Astrocyte of the spinal cord (primary cell): ENCODE measurements at regions not wholly inside any gene's neighbourhood (a gene's known extent, or its start where the extent isn't known, plus 50 kb on each side); places are given as distances from the start of the nearest gene placed in this dataset.

ENCODE experiments used
- DNase-seq: peaks from one replicate; pipeline ENCODE4 v3.0.0; 2011; ENCODE audit warnings: low read depth, low spot score
- H3K4me3 ChIP-seq: 2 replicates; pipeline ENCODE4 v1.5.1; 2011; ENCODE audit warnings: low read depth, mild to moderate bottlenecking, low read length, moderate library complexity
- in situ Hi-C: cut with HindIII; loops from 2 replicates; pipeline ENCODE4 v1.10.0; 2017; ENCODE audit warnings: low sequenced_read_pairs
- TF ChIP-seq, protein P1 (sequence below): IDR thresholded peaks from 2 replicates; pipeline ENCODE4 v1.5.1; 2012; ENCODE audit warnings: low read depth, mild to moderate bottlenecking, low read length, inconsistent platforms

DNA sequence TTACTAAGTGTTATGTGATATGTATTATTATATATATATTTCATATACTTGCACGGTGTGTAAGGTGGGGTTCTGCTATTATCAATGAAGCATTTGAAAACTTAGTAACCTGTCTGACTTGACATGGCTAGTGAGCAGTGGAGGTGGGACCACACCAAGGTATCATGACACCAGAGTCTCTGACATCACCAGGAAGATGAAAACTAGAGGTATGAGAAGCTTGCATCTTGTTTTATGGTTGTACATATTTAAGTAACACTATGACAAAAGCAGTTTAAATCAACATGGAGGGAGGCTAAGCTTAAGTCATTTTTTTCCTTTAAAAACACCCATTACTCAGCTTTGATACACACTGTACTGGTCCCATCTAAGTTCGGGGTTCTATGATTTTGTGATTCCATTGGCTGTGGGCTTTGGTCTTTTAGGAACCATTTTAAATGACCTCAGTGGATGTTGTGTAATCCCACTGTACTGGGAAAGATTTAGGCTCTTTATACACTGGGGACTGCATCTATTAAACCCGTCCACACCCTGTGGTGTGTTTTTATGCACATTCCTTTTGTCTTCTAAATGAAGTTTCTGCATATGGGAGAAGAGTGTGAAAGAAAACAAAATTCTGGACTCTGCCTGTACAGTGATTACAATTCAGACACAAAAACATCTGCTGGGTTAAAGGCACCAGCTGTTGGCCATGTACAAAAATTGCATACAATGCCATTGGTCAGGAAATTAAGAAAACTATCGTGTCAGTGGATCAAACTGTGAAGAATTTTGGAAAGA lies 570.6 kb downstream of the SPRY1 start:
- no peak overlapping the region for H3K4me3 ChIP-seq
- TF ChIP-seq, protein P1, sequence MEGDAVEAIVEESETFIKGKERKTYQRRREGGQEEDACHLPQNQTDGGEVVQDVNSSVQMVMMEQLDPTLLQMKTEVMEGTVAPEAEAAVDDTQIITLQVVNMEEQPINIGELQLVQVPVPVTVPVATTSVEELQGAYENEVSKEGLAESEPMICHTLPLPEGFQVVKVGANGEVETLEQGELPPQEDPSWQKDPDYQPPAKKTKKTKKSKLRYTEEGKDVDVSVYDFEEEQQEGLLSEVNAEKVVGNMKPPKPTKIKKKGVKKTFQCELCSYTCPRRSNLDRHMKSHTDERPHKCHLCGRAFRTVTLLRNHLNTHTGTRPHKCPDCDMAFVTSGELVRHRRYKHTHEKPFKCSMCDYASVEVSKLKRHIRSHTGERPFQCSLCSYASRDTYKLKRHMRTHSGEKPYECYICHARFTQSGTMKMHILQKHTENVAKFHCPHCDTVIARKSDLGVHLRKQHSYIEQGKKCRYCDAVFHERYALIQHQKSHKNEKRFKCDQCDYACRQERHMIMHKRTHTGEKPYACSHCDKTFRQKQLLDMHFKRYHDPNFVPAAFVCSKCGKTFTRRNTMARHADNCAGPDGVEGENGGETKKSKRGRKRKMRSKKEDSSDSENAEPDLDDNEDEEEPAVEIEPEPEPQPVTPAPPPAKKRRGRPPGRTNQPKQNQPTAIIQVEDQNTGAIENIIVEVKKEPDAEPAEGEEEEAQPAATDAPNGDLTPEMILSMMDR: no peak
- in situ Hi-C loops: no loop called here
- DNase-seq: no peak

DNA sequence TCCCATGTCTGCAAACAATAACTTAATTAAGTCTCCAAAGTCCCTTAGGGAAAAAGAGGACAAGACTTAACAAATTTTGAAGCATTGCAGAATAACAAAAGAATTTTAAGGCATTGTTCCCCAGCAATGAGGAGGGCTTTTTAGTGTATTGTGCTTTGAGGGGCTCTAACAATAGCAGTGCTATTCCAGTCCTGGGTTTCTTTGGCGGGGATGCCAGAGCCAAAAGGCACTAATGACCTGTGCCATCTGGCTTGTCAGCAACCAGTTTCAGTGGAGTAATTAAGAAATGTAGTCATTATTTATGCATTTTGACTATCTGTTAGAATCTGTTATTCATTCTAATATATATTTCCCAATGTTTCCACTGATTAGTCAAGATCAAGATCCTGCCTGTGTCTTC lies 575.4 kb downstream of the SPRY1 start:
- in situ Hi-C loops: no loop called here
- DNase-seq: no peak
- TF ChIP-seq, protein P1: no peak
- no peak overlapping the region for H3K4me3 ChIP-seq

DNA sequence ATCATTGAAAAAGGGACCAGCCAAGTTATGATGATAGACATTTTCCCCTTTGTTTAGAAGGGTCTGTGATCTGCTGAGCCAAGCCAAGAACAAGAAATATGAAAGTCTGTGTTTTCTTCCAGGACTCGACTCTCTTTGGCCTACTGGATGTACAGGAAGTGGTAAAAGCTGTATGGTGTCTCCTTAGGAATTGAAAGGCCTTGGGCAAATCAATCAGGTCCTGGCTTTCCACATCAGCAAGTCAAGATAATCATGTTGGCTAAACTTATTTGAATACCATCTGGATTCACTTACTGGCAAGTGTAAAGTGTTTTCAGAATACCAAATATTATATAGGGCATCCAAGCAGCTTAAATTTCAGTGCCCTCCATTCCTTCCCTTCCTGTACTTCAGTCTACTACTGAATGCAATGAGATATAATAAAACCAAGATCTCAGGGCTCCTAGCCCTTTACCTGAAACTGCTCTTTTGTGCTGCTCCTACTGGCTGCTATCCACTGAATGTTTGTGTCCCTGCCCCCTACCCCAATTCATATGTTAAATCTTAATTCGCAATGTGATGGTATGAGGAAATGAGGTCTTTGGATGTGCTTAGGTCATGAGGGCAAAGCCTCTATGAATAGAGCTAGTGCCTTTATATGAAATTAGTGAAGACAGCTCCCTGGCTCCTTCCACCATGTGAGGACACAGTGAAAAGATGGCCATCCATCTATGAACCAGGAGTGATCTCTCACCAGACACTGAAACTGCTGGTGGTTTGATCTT lies 578.0 kb downstream of the SPRY1 start:
- DNase-seq: no peak
- H3K4me3 ChIP-seq: no peak overlapping the region
- in situ Hi-C loops: no loop called here
- TF ChIP-seq, protein P1: no peak

DNA sequence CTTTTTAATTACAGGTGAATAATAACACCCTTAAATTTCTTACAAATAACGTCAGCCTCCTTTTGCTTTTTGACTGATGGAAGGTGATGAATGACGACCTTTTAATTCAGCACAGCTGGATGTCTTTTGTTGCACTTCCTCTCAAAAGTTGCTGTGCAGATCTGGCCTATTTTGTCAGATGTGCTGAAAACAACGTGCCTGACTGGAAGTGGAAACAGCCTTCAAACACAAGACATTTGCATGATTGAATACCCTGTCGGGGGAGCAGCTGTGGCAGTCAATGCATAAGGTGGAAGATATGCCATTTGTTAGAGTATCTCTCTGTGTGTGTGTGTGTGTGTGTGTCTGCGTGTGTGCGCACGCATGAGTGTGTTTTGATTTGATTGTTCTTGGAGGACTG lies 579.7 kb downstream of the SPRY1 start:
- in situ Hi-C loops: no loop called here
- TF ChIP-seq, protein P1: no peak
- H3K4me3 ChIP-seq: no peak overlapping the region
- peak; percentile 32 for DNase-seq

DNA sequence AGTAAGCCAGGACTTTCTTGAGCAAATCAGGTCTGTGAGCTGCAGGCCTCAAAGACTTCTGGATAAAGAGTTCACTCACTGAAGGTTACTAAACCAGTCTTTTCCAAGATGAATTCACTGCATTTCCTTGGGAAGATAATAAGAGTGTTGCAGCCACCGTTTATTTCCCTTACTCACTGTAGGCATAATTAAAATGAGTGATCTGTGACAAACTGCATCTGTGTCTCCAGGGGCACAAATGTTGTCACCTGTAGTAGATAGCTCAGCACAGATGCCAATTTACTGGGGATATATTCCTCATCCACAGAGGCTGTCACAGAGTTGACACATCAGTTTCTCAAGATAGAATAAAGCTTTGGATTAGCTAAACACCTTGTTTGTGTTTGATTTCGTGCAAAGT lies 580.2 kb downstream of the SPRY1 start:
- TF ChIP-seq, protein P1: no peak
- in situ Hi-C loops: no loop called here
- no peak overlapping the region for H3K4me3 ChIP-seq
- no peak for DNase-seq

DNA sequence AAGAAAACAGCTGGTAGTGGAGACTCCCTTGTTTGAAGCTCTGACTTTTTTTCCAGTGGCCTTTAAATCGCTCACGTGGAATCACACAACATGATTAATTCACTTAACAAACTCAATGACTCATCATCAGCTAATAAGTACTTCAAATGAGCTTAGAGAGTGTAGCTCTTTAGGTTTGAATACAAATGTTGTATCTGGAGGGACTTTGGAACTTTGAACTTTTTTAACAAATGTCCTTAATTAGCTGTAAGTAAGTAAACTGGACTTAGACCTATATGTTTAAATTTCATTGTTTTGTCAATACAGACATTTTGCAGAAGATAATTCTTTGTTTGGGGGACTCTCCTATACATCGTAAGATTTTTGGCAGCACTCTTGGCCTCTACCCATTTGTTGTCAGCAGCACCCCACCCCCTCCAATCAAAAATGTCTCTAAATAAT lies 581.1 kb downstream of the SPRY1 start:
- DNase-seq: no peak
- in situ Hi-C loops: no loop called here
- no peak overlapping the region for H3K4me3 ChIP-seq
- TF ChIP-seq, protein P1: no peak
